ENCODE measurements at regions not wholly inside any gene's neighbourhood (a gene's known extent, or its start where the extent isn't known, plus 50 kb on each side); places are given as distances from the start of the nearest gene placed in this dataset.
"Not testable (repeated sequence)": the region's sequence is repeated elsewhere in the genome, so short reads cannot be mapped to it uniquely, and the experiment has no call there.

GRCh38 chr3:140871022-140871421, 70.6 kb upstream of the SLC25A36 start:
- no peak for DNase-seq

GRCh38 chr3:140872165-140872564, 69.5 kb upstream of the SLC25A36 start:
- DNase-seq: not testable (repeated sequence)

DNA sequence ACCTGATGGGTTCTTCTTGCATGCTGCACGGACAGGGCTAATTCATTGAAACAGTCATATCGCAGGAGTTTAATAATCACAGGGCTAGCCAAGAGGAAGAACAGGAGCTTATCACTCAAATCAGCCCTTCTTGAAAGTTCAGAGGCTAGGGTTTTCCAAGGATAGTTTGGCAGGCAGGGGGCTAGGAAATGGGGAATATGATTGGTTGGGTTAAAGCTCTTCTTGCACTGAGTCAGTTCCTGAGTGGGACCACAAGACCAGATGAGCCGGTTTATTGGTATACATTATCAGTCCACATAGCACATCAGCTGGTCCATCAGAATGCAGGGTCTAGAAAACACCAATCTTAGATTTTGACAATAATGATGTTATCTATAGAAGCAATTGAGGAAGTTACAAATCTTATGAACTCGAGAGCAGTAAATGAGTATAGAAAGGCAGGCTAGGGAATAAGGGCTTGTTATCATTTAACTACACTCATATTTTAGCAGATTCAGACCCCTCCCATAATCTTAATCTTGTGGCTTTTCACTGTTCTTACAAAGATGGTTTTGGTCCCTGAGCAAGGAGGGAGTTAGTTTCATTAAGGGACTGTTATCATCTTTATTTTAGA, 58.1 kb upstream of the SLC25A36 start:
- DNase-seq: no peak

GRCh38 chr3:140885697-140886096, 55.9 kb upstream of the SLC25A36 start:
- DNase-seq: not testable (repeated sequence)

Data from inflammatory macrophage (primary cell).